HCT116 (cell line): ENCODE measurements at regions not wholly inside any gene's neighbourhood (a gene's known extent, or its start where the extent isn't known, plus 50 kb on each side); places are given as distances from the start of the nearest gene placed in this dataset.

Experiments
- ATAC-seq: fragments of 200-7000 bp; cut with Tn5 transposase; 2 replicates; pipeline ENCODE4 v1.9.1; 2020; ENCODE audit warnings: mild to moderate bottlenecking, moderate library complexity
- BruUV-seq: library from RNA; stranded (reverse); fragments of 400-500 nt; replicated peaks from 2 replicates; lab custom pipeline; 2021; lab: Mats Ljungman, UMichigan
- CTCF ChIA-PET: fragments of 300-600 bp; sonication (Branson Sonifier 250); formaldehyde crosslinking; loops from one replicate; lab custom pipeline; 2021; ENCODE audit warnings: antibody characterized with exemption; lab: Charles Lee
- POLR2A ChIA-PET: fragments of 300-600, 350-600 bp; sonication (Branson Sonifier 250); formaldehyde crosslinking; loops from one replicate; lab custom pipeline; 2021; ENCODE audit warnings: antibody characterized with exemption; lab: Charles Lee
- RAD21 ChIA-PET, 2 experiments: fragments of 300-600 bp; sonication (Branson Sonifier 250); formaldehyde crosslinking; loops; one replicate each; lab custom pipeline; 2023; ENCODE audit warnings: low total read pairs in 2 of 2; ENCODE audit not compliant: uncharacterized antibody in 2 of 2, unreplicated experiment in 2 of 2, low non-redundant PET in 1 of 2; lab: Charles Lee
- DNase-seq: peaks from one replicate; pipeline ENCODE4 v3.0.0-alpha.2; 2010; ENCODE audit warnings: low read depth, low spot score
- H2AFZ ChIP-seq: fragments of 200-600 bp; shearing (Covaris generic), sonication (generic); 2 replicates; pipeline ENCODE4 v1.6.1; 2017; ENCODE audit warnings: low read depth, mixed run types, mixed read lengths, antibody characterized with exemption, low read length; ENCODE audit not compliant: poor library complexity, severe bottlenecking
- H3K27ac ChIP-seq: 2 replicates; pipeline ENCODE4 v1.5.1; 2012; ENCODE audit warnings: low read depth, low read length
- H3K27me3 ChIP-seq: fragments of 200-600 bp; sonication (generic); 2 replicates; pipeline ENCODE4 v1.6.1; 2016; ENCODE audit warnings: mixed run types, low read length, mixed read lengths; ENCODE audit not compliant: insufficient read depth
- H3K36me3 ChIP-seq, 2 experiments: fragments of 200-500 bp in 1 of 2; fragments of 200-600 bp in 1 of 2; sonication (Bioruptor generic) in 1 of 2; sonication (generic) in 1 of 2; 2 replicates each; pipeline versions ENCODE4 v1.5.1 to v1.6.1; 2014 to 2016; ENCODE audit warnings: low read length in 2 of 2, inconsistent platforms in 1 of 2, mixed read lengths in 1 of 2, mixed run types in 1 of 2; ENCODE audit not compliant: insufficient read depth in 2 of 2, control insufficient read depth in 1 of 2
- H3K4me1 ChIP-seq, 2 experiments: fragments of 200-600 bp in 1 of 2; sonication (generic) in 1 of 2; 2 replicates each; pipeline versions ENCODE4 v1.5.1 to v1.6.1; 2012 to 2017; ENCODE audit warnings: low read length in 2 of 2, inconsistent platforms in 1 of 2, mild to moderate bottlenecking in 1 of 2, mixed read lengths in 1 of 2, mixed run types in 1 of 2, moderate library complexity in 1 of 2; ENCODE audit not compliant: insufficient read depth in 2 of 2, control insufficient read depth in 1 of 2
- H3K4me2 ChIP-seq: fragments of 200-600 bp; sonication (generic); 2 replicates; pipeline ENCODE4 v1.6.1; 2017; ENCODE audit warnings: mixed run types, low read length, mixed read lengths
- H3K4me3 ChIP-seq, 2 experiments: fragments of 200-600 bp in 1 of 2; sonication (generic) in 1 of 2; replicated peaks in 1 of 2; 2 replicates each; pipeline ENCODE4 v1.5.1; 2011 to 2016; ENCODE audit warnings: low read length in 2 of 2, control low read depth in 1 of 2, low read depth in 1 of 2, mild to moderate bottlenecking in 1 of 2, mixed read lengths in 1 of 2, mixed run types in 1 of 2
- H3K79me2 ChIP-seq: fragments of 200-600 bp; sonication (generic); 2 replicates; pipeline ENCODE4 v1.6.1; 2017; ENCODE audit warnings: mild to moderate bottlenecking, mixed run types, low read length, moderate library complexity, mixed read lengths; ENCODE audit not compliant: insufficient read depth
- H3K9ac ChIP-seq: fragments of 200-600 bp; sonication (generic); 2 replicates; pipeline ENCODE4 v1.6.1; 2016; ENCODE audit warnings: low read length, mixed read lengths
- H3K9me2 ChIP-seq: fragments of 200-600 bp; sonication (generic), shearing (Covaris generic); 2 replicates; pipeline ENCODE4 v1.6.1; 2017; ENCODE audit warnings: mixed run types, mild to moderate bottlenecking, moderate library complexity; ENCODE audit not compliant: insufficient read depth
- H3K9me3 ChIP-seq, 2 experiments: fragments of 200-500 bp in 1 of 2; fragments of 200-600 bp in 1 of 2; sonication (Bioruptor generic) in 1 of 2; sonication (generic) in 1 of 2; 2 replicates each; pipeline ENCODE4 v1.6.1; 2014 to 2017; ENCODE audit warnings: low read length in 2 of 2, mixed read lengths in 2 of 2, inconsistent platforms in 1 of 2, low read depth in 1 of 2, mild to moderate bottlenecking in 1 of 2, mixed run types in 1 of 2, moderate library complexity in 1 of 2; ENCODE audit not compliant: control insufficient read depth in 1 of 2, insufficient read depth in 1 of 2
- H4K20me1 ChIP-seq: fragments of 200-600 bp; sonication (generic), shearing (Covaris generic); 2 replicates; pipeline ENCODE4 v1.6.1; 2017; ENCODE audit warnings: mixed run types, mild to moderate bottlenecking, moderate library complexity; ENCODE audit not compliant: insufficient read depth
- ATF3 ChIP-seq: IDR thresholded peaks from 2 replicates; pipeline ENCODE4 v1.6.1; 2012
- CBX3 ChIP-seq: IDR thresholded peaks from 2 replicates; pipeline ENCODE4 v1.6.1; 2012; ENCODE audit warnings: low read depth
- CTCF ChIP-seq, 3 experiments: fragments of 200-600 bp in 1 of 3; sonication (generic) in 1 of 3; IDR thresholded peaks in 2 of 3; conservative IDR thresholded peaks in 1 of 3; 2 replicates each; pipeline ENCODE4 v1.5.1; 2012 to 2017; ENCODE audit warnings: low read depth in 2 of 3, low read length in 2 of 3, antibody characterized with exemption in 1 of 3, borderline replicate concordance in 1 of 3, control low read depth in 1 of 3, mild to moderate bottlenecking in 1 of 3, mixed read lengths in 1 of 3, mixed run types in 1 of 3, moderate library complexity in 1 of 3; ENCODE audit not compliant: insufficient read depth in 1 of 3
- EGR1 ChIP-seq: IDR thresholded peaks from 2 replicates; pipeline ENCODE4 v1.6.1; 2012; ENCODE audit warnings: low read depth
- ELF1 ChIP-seq: IDR thresholded peaks from 2 replicates; pipeline ENCODE4 v1.6.1; 2012; ENCODE audit warnings: low read depth, borderline replicate concordance
- EZH2 ChIP-seq: fragments of 200-600 bp; sonication (generic); IDR thresholded peaks from 2 replicates; pipeline ENCODE4 v1.6.1; 2017; ENCODE audit warnings: antibody characterized with exemption, mixed run types
- FOSL1 ChIP-seq: IDR thresholded peaks from 2 replicates; pipeline ENCODE4 v1.6.1; 2012; ENCODE audit warnings: low read depth
- JUND ChIP-seq: IDR thresholded peaks from 2 replicates; pipeline ENCODE4 v1.6.1; 2012
- MAX ChIP-seq: IDR thresholded peaks from 2 replicates; pipeline ENCODE4 v1.6.1; 2012
- POLR2A ChIP-seq: IDR thresholded peaks from 2 replicates; pipeline ENCODE4 v1.7.0; 2011; ENCODE audit warnings: borderline replicate concordance; ENCODE audit not compliant: insufficient read depth, insufficient read length; ENCODE audit errors: extremely low read depth
- POLR2AphosphoS5 ChIP-seq: IDR thresholded peaks from 2 replicates; pipeline ENCODE4 v1.6.1; 2011; ENCODE audit warnings: mild to moderate bottlenecking, low read depth, low read length, moderate library complexity
- RAD21 ChIP-seq: IDR thresholded peaks from 2 replicates; pipeline ENCODE4 v1.6.1; 2012; ENCODE audit warnings: low read depth, mild to moderate bottlenecking
- REST ChIP-seq: IDR thresholded peaks from 2 replicates; pipeline ENCODE4 v1.6.1; 2012; ENCODE audit warnings: low read depth
- SIN3A ChIP-seq: IDR thresholded peaks from 2 replicates; pipeline ENCODE4 v1.6.1; 2012; ENCODE audit warnings: low read depth
- SP1 ChIP-seq: IDR thresholded peaks from 2 replicates; pipeline ENCODE4 v1.6.1; 2012; ENCODE audit warnings: low read depth
- SRF ChIP-seq: IDR thresholded peaks from 2 replicates; pipeline ENCODE4 v1.6.1; 2012; ENCODE audit warnings: low read depth
- TCF7L2 ChIP-seq: IDR thresholded peaks from 2 replicates; pipeline ENCODE4 v1.7.0; 2011; ENCODE audit warnings: borderline replicate concordance, inconsistent platforms; ENCODE audit not compliant: insufficient read depth, insufficient read length; ENCODE audit errors: extremely low read depth
- ZBTB33 ChIP-seq: IDR thresholded peaks from 2 replicates; pipeline ENCODE4 v1.6.1; 2011; ENCODE audit warnings: mild to moderate bottlenecking, low read length, moderate library complexity; ENCODE audit not compliant: insufficient replicate concordance; ENCODE audit errors: extremely low read depth
- ZFX ChIP-seq: fragments of 450-650 bp; IDR thresholded peaks from 2 replicates; pipeline ENCODE4 v1.6.1; 2017
- ZNF274 ChIP-seq: fragments of 200-500 bp; sonication (Bioruptor generic); IDR thresholded peaks from 2 replicates; pipeline ENCODE4 v1.6.1; 2014; ENCODE audit warnings: mild to moderate bottlenecking, low read depth, low read length, inconsistent platforms
- intact Hi-C: fragments of 100-400 bp; cut with micrococcal nuclease; formaldehyde crosslinking; loops from 2 replicates; pipeline ENCODE4 v1.10.0; 2022

GRCh38 chr6:126267626-126268025 is 72.3 kb upstream of the CENPW start:
- no peak overlapping the region for H3K27ac ChIP-seq
- ChIA-PET CTCF (no interaction called here), POLR2A (no interaction called here)
- H3K36me3 ChIP-seq = no peaks in the 10 kb centered on the region
- no peak overlapping the region for H2AFZ ChIP-seq
- DNase-seq (no peak), ATAC-seq (no peak)
- H3K9me2 ChIP-seq = no peaks in the 10 kb centered on the region
- no peaks in the 10 kb centered on the region for H3K9me3 ChIP-seq
- intact Hi-C loops = no loop called here
- no peak overlapping the region for H3K9ac ChIP-seq
- H3K27me3 ChIP-seq = no peaks in the 10 kb centered on the region
- no peak overlapping the region for H3K4me3 ChIP-seq
- no peaks in the 10 kb centered on the region for H4K20me1 ChIP-seq
- BruUV-seq = no TSS peak
- no peak overlapping the region for H3K4me2 ChIP-seq
- TF ChIP-seq TCF7L2 (no peak), REST (no peak), RAD21 (no peak), ELF1 (no peak), SP1 (no peak), CBX3 (no peak), ATF3 (no peak), SRF (no peak), ZNF274 (no peak), POLR2A (no peak), MAX (no peak), EZH2 (no peak), SIN3A (no peak), CTCF (IDR thresholded peaks at IDR 0.05 in 2 of 3, conservative IDR thresholded peaks at IDR 0.05 in 1 of 3; ENCODE audit: borderline replicate concordance in 1 of 3, insufficient read depth in 1 of 3, low read depth in 2 of 3, low read length in 2 of 3) (no peak), ZBTB33 (no peak), FOSL1 (no peak), POLR2AphosphoS5 (no peak), EGR1 (no peak), JUND (no peak), ZFX (no peak)
- TF ChIP-seq, all 23 proteins: peak for 0
- Histone ChIP-seq H3K79me2 (no peaks in the 10 kb centered on the region), H3K4me1 (no peaks in the 10 kb centered on the region)
- RAD21 ChIA-PET = no interaction called here
